Stimulated activated CD4-positive, alpha-beta T cell treated with anti-CD3 and anti-CD28 coated beads, Interleukin-4, amount 100 ng/mL, for 4 hours (primary cell): ENCODE measurements at regions not wholly inside any gene's neighbourhood (a gene's known extent, or its start where the extent isn't known, plus 50 kb on each side); places are given as distances from the start of the nearest gene placed in this dataset.

ENCODE experiments used
- DNase-seq, 2 experiments: peaks; one replicate each; pipeline ENCODE4 v3.0.0-alpha.2; 2020

GRCh38 chr1:201754353-201754752 lies 74.6 kb upstream of the IPO9 start:
- no peak for DNase-seq

- DNase-seq = no peak
Observed at GRCh38 chr1:201755200-201755599, 73.8 kb upstream of the IPO9 start.

GRCh38 chr1:201756406-201756805 lies 72.6 kb upstream of the IPO9 start:
- DNase-seq = no peak

GRCh38 chr1:201758499-201759050 lies 70.4 kb upstream of the IPO9 start:
- DNase-seq = no peak

- no peak for DNase-seq
Observed at GRCh38 chr1:201759194-201759815, 69.7 kb upstream of the IPO9 start.

GRCh38 chr1:201760516-201760915 lies 68.4 kb upstream of the IPO9 start:
- no peak for DNase-seq

GRCh38 chr1:201761178-201761577 lies 67.8 kb upstream of the IPO9 start:
- DNase-seq = no peak

GRCh38 chr1:201761871-201762270 lies 67.1 kb upstream of the IPO9 start:
- DNase-seq = no peak

- no peak for DNase-seq
Observed at GRCh38 chr1:201762381-201762780, 66.6 kb upstream of the IPO9 start.

- DNase-seq = no peak
Observed at GRCh38 chr1:201763455-201764140, 65.4 kb upstream of the IPO9 start.

GRCh38 chr1:201764166-201764565 lies 64.8 kb upstream of the IPO9 start:
- no peak for DNase-seq

GRCh38 chr1:201764579-201764978 lies 64.4 kb upstream of the IPO9 start:
- DNase-seq = no peak

GRCh38 chr1:201766131-201766866 lies 62.7 kb upstream of the IPO9 start:
- DNase-seq = no peak

- DNase-seq = no peak
Observed at GRCh38 chr1:201767339-201767738, 61.6 kb upstream of the IPO9 start.

- DNase-seq = no peak
Observed at GRCh38 chr1:201769072-201769471, 59.9 kb upstream of the IPO9 start.

GRCh38 chr1:201769966-201770365 lies 59.0 kb upstream of the IPO9 start:
- DNase-seq = no peak

- no peak for DNase-seq
Observed at GRCh38 chr1:201771466-201771865, 57.5 kb upstream of the IPO9 start.

- DNase-seq = no peak
Observed at GRCh38 chr1:201772178-201772577, 56.8 kb upstream of the IPO9 start.

GRCh38 chr1:201773764-201774163 lies 55.2 kb upstream of the IPO9 start:
- DNase-seq = no peak

GRCh38 chr1:201774224-201774982 lies 54.6 kb upstream of the IPO9 start:
- DNase-seq = no peak

GRCh38 chr1:201774983-201775344 lies 54.0 kb upstream of the IPO9 start:
- DNase-seq = no peak

- DNase-seq = no peak
Observed at GRCh38 chr1:201775380-201775779, 53.6 kb upstream of the IPO9 start.
